HEK293 (cell line): ENCODE measurements at regions not wholly inside any gene's neighbourhood (a gene's known extent, or its start where the extent isn't known, plus 50 kb on each side); places are given as distances from the start of the nearest gene placed in this dataset.

ENCODE experiments used
- KLF9 ChIP-seq: fragments of 450-650 bp; formaldehyde crosslinking; IDR thresholded peaks from 2 replicates; pipeline ENCODE4 v1.5.1; 2016; ENCODE audit warnings: missing biosample characterization, missing genetic modification characterization, low read depth
- YY1 ChIP-seq: fragments of 450-650 bp; formaldehyde crosslinking; IDR thresholded peaks from 2 replicates; pipeline ENCODE4 v1.5.1; 2018; ENCODE audit warnings: missing biosample characterization, missing genetic modification characterization
- YY2 ChIP-seq: fragments of 450-650 bp; formaldehyde crosslinking; IDR thresholded peaks from 2 replicates; pipeline ENCODE4 v1.5.1; 2016; ENCODE audit warnings: missing biosample characterization, missing genetic modification characterization
- ZNF121 ChIP-seq: fragments of 450-650 bp; formaldehyde crosslinking; IDR thresholded peaks from 2 replicates; pipeline ENCODE4 v1.5.1; 2016; ENCODE audit warnings: missing biosample characterization, missing genetic modification characterization
- ZNF292 ChIP-seq: fragments of 450-650 bp; formaldehyde crosslinking; IDR thresholded peaks from 2 replicates; pipeline ENCODE4 v1.5.1; 2016; ENCODE audit warnings: low read depth, missing biosample characterization, missing genetic modification characterization, borderline replicate concordance
- TF ChIP-seq, protein P1 (sequence below): fragments of 450-650 bp; formaldehyde crosslinking; IDR thresholded peaks from 2 replicates; pipeline ENCODE4 v1.5.1; 2017; ENCODE audit warnings: missing biosample characterization, mild to moderate bottlenecking, missing genetic modification characterization, moderate library complexity
- TF ChIP-seq, protein P2 (sequence below): fragments of 450-650 bp; formaldehyde crosslinking; IDR thresholded peaks from 2 replicates; pipeline ENCODE4 v1.5.1; 2016; ENCODE audit warnings: missing biosample characterization, missing genetic modification characterization

DNA sequence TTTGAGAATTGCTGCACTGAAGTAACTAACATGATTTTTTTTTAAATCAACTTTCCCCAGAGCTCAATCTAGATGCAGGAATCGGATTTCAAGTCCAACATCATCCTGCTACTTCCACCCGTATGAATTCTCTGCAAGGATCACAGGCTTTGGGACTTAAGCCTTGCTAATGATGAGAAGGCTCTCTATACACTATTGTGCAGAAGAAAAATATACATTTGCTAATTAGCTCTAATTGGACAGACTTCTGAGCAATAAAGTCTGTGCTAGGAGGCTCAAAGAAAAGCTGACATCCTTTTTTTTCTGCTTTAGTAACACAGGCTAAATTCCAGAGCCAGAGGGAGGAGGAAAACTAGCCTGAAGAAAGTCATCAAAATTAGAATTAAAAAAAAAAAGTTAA, 433.6 kb downstream of the PMP22 start:
- no peak for TF ChIP-seq KLF9
- TF ChIP-seq YY2 (tag by site-specific recombination) = no peak
- no peak for TF ChIP-seq ZNF292
- TF ChIP-seq ZNF121 (tag by site-specific recombination) = no peak
- TF ChIP-seq, protein P1, sequence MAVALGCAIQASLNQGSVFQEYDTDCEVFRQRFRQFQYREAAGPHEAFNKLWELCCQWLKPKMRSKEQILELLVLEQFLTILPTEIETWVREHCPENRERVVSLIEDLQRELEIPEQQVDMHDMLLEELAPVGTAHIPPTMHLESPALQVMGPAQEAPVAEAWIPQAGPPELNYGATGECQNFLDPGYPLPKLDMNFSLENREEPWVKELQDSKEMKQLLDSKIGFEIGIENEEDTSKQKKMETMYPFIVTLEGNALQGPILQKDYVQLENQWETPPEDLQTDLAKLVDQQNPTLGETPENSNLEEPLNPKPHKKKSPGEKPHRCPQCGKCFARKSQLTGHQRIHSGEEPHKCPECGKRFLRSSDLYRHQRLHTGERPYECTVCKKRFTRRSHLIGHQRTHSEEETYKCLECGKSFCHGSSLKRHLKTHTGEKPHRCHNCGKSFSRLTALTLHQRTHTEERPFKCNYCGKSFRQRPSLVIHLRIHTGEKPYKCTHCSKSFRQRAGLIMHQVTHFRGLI (tag by site-specific recombination) = no peak
- TF ChIP-seq YY1 (tag by site-specific recombination) = no peak
- TF ChIP-seq, protein P2, sequence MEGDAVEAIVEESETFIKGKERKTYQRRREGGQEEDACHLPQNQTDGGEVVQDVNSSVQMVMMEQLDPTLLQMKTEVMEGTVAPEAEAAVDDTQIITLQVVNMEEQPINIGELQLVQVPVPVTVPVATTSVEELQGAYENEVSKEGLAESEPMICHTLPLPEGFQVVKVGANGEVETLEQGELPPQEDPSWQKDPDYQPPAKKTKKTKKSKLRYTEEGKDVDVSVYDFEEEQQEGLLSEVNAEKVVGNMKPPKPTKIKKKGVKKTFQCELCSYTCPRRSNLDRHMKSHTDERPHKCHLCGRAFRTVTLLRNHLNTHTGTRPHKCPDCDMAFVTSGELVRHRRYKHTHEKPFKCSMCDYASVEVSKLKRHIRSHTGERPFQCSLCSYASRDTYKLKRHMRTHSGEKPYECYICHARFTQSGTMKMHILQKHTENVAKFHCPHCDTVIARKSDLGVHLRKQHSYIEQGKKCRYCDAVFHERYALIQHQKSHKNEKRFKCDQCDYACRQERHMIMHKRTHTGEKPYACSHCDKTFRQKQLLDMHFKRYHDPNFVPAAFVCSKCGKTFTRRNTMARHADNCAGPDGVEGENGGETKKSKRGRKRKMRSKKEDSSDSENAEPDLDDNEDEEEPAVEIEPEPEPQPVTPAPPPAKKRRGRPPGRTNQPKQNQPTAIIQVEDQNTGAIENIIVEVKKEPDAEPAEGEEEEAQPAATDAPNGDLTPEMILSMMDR = no peak
